ENCODE measurements at regions not wholly inside any gene's neighbourhood (a gene's known extent, or its start where the extent isn't known, plus 50 kb on each side); places are given as distances from the start of the nearest gene placed in this dataset.
"Not testable (repeated sequence)": the region's sequence is repeated elsewhere in the genome, so short reads cannot be mapped to it uniquely, and the experiment has no call there.

- TF ChIP-seq POLR2A (IDR thresholded peaks at IDR 0.05; ENCODE audit: low read length) (no peak), GATA1 (IDR thresholded peaks at IDR 0.05; ENCODE audit: low read depth, low read length) (no peak)
Observed at GRCh38 chr12:63508543-63508942, 159.8 kb downstream of the DPY19L2 start.

GRCh38 chr12:63499567-63499966 is 168.7 kb downstream of the DPY19L2 start:
- no peak for DNase-seq
- no peak for TF ChIP-seq POLR2A (IDR thresholded peaks at IDR 0.05; ENCODE audit: low read length)

More at GRCh38 chr12:63508543-63508942, 159.8 kb downstream of the DPY19L2 start:
- DNase-seq = no peak

GRCh38 chr12:63498239-63498638 is 170.1 kb downstream of the DPY19L2 start:
- TF ChIP-seq POLR2A (IDR thresholded peaks at IDR 0.05; ENCODE audit: low read length) (no peak), GATA1 (IDR thresholded peaks at IDR 0.05; ENCODE audit: low read depth, low read length) (no peak)

GRCh38 chr12:63496654-63497053 is 171.6 kb downstream of the DPY19L2 start:
- no peak for DNase-seq
- TF ChIP-seq POLR2A (IDR thresholded peaks at IDR 0.05; ENCODE audit: low read length) = no peak
- no peak for TF ChIP-seq GATA1 (IDR thresholded peaks at IDR 0.05; ENCODE audit: low read depth, low read length)

More at GRCh38 chr12:63498239-63498638, 170.1 kb downstream of the DPY19L2 start:
- DNase-seq = no peak

- no peak for DNase-seq
Observed at GRCh38 chr12:63495974-63496373, 172.3 kb downstream of the DPY19L2 start.

GRCh38 chr12:63493357-63493756 is 174.9 kb downstream of the DPY19L2 start:
- DNase-seq = not testable (repeated sequence)

More at GRCh38 chr12:63495974-63496373, 172.3 kb downstream of the DPY19L2 start:
- TF ChIP-seq POLR2A (IDR thresholded peaks at IDR 0.05; ENCODE audit: low read length) = no peak

- DNase-seq = no peak
- TF ChIP-seq GATA1 (IDR thresholded peaks at IDR 0.05; ENCODE audit: low read depth, low read length) (no peak), POLR2A (IDR thresholded peaks at IDR 0.05; ENCODE audit: low read length) (no peak)
Observed at GRCh38 chr12:63480186-63480585, 188.1 kb downstream of the DPY19L2 start.

- DNase-seq = no peak
- TF ChIP-seq GATA1 (IDR thresholded peaks at IDR 0.05; ENCODE audit: low read depth, low read length) (no peak), POLR2A (IDR thresholded peaks at IDR 0.05; ENCODE audit: low read length) (no peak)
Observed at GRCh38 chr12:63470161-63470560, 198.1 kb downstream of the DPY19L2 start.

- no peak for TF ChIP-seq POLR2A (IDR thresholded peaks at IDR 0.05; ENCODE audit: low read length)
- no peak for TF ChIP-seq GATA1 (IDR thresholded peaks at IDR 0.05; ENCODE audit: low read depth, low read length)
- DNase-seq = no peak
Observed at GRCh38 chr12:63467951-63468350, 200.3 kb downstream of the DPY19L2 start.

GRCh38 chr12:63457857-63458256 is 210.4 kb downstream of the DPY19L2 start:
- DNase-seq = no peak
- no peak for TF ChIP-seq GATA1 (IDR thresholded peaks at IDR 0.05; ENCODE audit: low read depth, low read length)
- TF ChIP-seq POLR2A (IDR thresholded peaks at IDR 0.05; ENCODE audit: low read length) = no peak

GRCh38 chr12:63457428-63457827 is 210.9 kb downstream of the DPY19L2 start:
- no peak for DNase-seq
- TF ChIP-seq POLR2A (IDR thresholded peaks at IDR 0.05; ENCODE audit: low read length) = no peak

- TF ChIP-seq GATA1 (IDR thresholded peaks at IDR 0.05; ENCODE audit: low read depth, low read length) (no peak), POLR2A (IDR thresholded peaks at IDR 0.05; ENCODE audit: low read length) (no peak)
- no peak for DNase-seq
Observed at GRCh38 chr12:63450816-63451215, 217.5 kb downstream of the DPY19L2 start.

GRCh38 chr12:63450334-63450733 is 218.0 kb downstream of the DPY19L2 start:
- TF ChIP-seq POLR2A (IDR thresholded peaks at IDR 0.05; ENCODE audit: low read length) = no peak
- TF ChIP-seq GATA1 (IDR thresholded peaks at IDR 0.05; ENCODE audit: low read depth, low read length) = no peak
- DNase-seq = no peak

GRCh38 chr12:63445224-63445880 is 222.9 kb downstream of the DPY19L2 start:
- no peak for DNase-seq
- TF ChIP-seq GATA1 (IDR thresholded peaks at IDR 0.05; ENCODE audit: low read depth, low read length) (no peak), POLR2A (IDR thresholded peaks at IDR 0.05; ENCODE audit: low read length) (no peak)

- TF ChIP-seq GATA1 (IDR thresholded peaks at IDR 0.05; ENCODE audit: low read depth, low read length) (no peak), POLR2A (IDR thresholded peaks at IDR 0.05; ENCODE audit: low read length) (no peak)
- DNase-seq = no peak
Observed at GRCh38 chr12:63440048-63440447, 228.2 kb downstream of the DPY19L2 start.

GRCh38 chr12:63434384-63434783 is 233.9 kb downstream of the DPY19L2 start:
- not testable (repeated sequence) for DNase-seq

- not testable (repeated sequence) for DNase-seq
Observed at GRCh38 chr12:63427969-63428368, 240.3 kb downstream of the DPY19L2 start.

GRCh38 chr12:63427029-63427428 is 241.3 kb downstream of the DPY19L2 start:
- DNase-seq = not testable (repeated sequence)

Measured in erythroblast (primary cell).